ENCODE measurements at regions not wholly inside any gene's neighbourhood (a gene's known extent, or its start where the extent isn't known, plus 50 kb on each side); places are given as distances from the start of the nearest gene placed in this dataset.

- 59 to 73% methylated on average over 7 of the region's 7 CpGs for WGBS, 2 donors
- TF ChIP-seq CTCF (IDR thresholded peaks at IDR 0.05; ENCODE audit: control extremely low read depth, extremely low read depth) = no peak
- no peak overlapping the region for H3K9ac ChIP-seq (ENCODE audit: insufficient read depth in 1 of 2, low read length in 2 of 2)
- DNase-seq = peak in 1 of 3 donors; percentile 3
- ATAC-seq (ENCODE audit: insufficient read depth, low FRiP score) = no peak
- H3K27ac ChIP-seq (ENCODE audit: low read depth in 1 of 2, low read length in 1 of 2) = no peak overlapping the region
- no peaks in the 10 kb centered on the region for H3K4me1 ChIP-seq (ENCODE audit: control insufficient read depth in 5 of 5, insufficient read depth in 5 of 5, low read length in 5 of 5)
- no peaks in the 10 kb centered on the region for H3K27me3 ChIP-seq (ENCODE audit: control insufficient read depth in 3 of 3, insufficient read depth in 3 of 3, low read length in 2 of 3)
- no peaks in the 10 kb centered on the region for H3K36me3 ChIP-seq (ENCODE audit: control insufficient read depth in 4 of 4, insufficient read depth in 4 of 4, low read length in 4 of 4)
- H3K4me3 ChIP-seq = no peak overlapping the region
- peaks cover 0 to 5% (median 0%) of the 10 kb centered on the region in 4 donors for H3K9me3 ChIP-seq (ENCODE audit: control insufficient read depth in 4 of 4, insufficient read depth in 3 of 4, low read length in 3 of 4)
Measured at GRCh38 chr15:26157081-26157480, 294.0 kb upstream of the ATP10A start.

- no peak for TF ChIP-seq CTCF (IDR thresholded peaks at IDR 0.05; ENCODE audit: control extremely low read depth, extremely low read depth)
- WGBS, 2 donors = 66 to 76% methylated on average over 4 of the region's 4 CpGs
Measured at GRCh38 chr15:26156051-26156450, 292.9 kb upstream of the ATP10A start.

GRCh38 chr15:26148156-26148860 is 285.2 kb upstream of the ATP10A start:
- no peaks in the 10 kb centered on the region for H3K36me3 ChIP-seq (ENCODE audit: control insufficient read depth in 4 of 4, insufficient read depth in 4 of 4, low read length in 4 of 4)
- no peak overlapping the region for H3K27ac ChIP-seq (ENCODE audit: low read depth in 1 of 2, low read length in 1 of 2)
- no peak overlapping the region for H3K9ac ChIP-seq (ENCODE audit: insufficient read depth in 1 of 2, low read length in 2 of 2)
- H3K27me3 ChIP-seq (ENCODE audit: control insufficient read depth in 3 of 3, insufficient read depth in 3 of 3, low read length in 2 of 3) = no peaks in the 10 kb centered on the region
- DNase-seq (no peak), ATAC-seq (ENCODE audit: insufficient read depth, low FRiP score) (no peak)
- 84 to 88% methylated on average over 13 of the region's 13 CpGs for WGBS, 2 donors
- H3K9me3 ChIP-seq (ENCODE audit: control insufficient read depth in 4 of 4, insufficient read depth in 3 of 4, low read length in 3 of 4) = no peaks in the 10 kb centered on the region
- H3K4me3 ChIP-seq = no peak overlapping the region
- H3K4me1 ChIP-seq (ENCODE audit: control insufficient read depth in 5 of 5, insufficient read depth in 5 of 5, low read length in 5 of 5) = no peaks in the 10 kb centered on the region
- TF ChIP-seq CTCF (IDR thresholded peaks at IDR 0.05; ENCODE audit: control extremely low read depth, extremely low read depth) = no peak

More at GRCh38 chr15:26156051-26156450, 292.9 kb upstream of the ATP10A start:
- no peak for DNase-seq
- Histone ChIP-seq H3K4me1 (ENCODE audit: control insufficient read depth in 5 of 5, insufficient read depth in 5 of 5, low read length in 5 of 5) (no peaks in the 10 kb centered on the region), H3K9ac (ENCODE audit: insufficient read depth in 1 of 2, low read length in 2 of 2) (no peak overlapping the region), H3K9me3 (ENCODE audit: control insufficient read depth in 4 of 4, insufficient read depth in 3 of 4, low read length in 3 of 4) (peaks cover 0 to 5% (median 0%) of the 10 kb centered on the region in 4 donors), H3K27me3 (ENCODE audit: control insufficient read depth in 3 of 3, insufficient read depth in 3 of 3, low read length in 2 of 3) (no peaks in the 10 kb centered on the region), H3K27ac (ENCODE audit: low read depth in 1 of 2, low read length in 1 of 2) (no peak overlapping the region), H3K36me3 (ENCODE audit: control insufficient read depth in 4 of 4, insufficient read depth in 4 of 4, low read length in 4 of 4) (no peaks in the 10 kb centered on the region), H3K4me3 (no peak overlapping the region)
- no peak for ATAC-seq (ENCODE audit: insufficient read depth, low FRiP score)

- ATAC-seq (ENCODE audit: insufficient read depth, low FRiP score) (no peak), DNase-seq (no peak)
- 58 to 66% methylated on average over 4 of the region's 4 CpGs for WGBS, 2 donors
- Histone ChIP-seq H3K36me3 (ENCODE audit: control insufficient read depth in 4 of 4, insufficient read depth in 4 of 4, low read length in 4 of 4) (no peaks in the 10 kb centered on the region), H3K9ac (ENCODE audit: insufficient read depth in 1 of 2, low read length in 2 of 2) (no peak overlapping the region), H3K27ac (ENCODE audit: low read depth in 1 of 2, low read length in 1 of 2) (no peak overlapping the region), H3K4me1 (ENCODE audit: control insufficient read depth in 5 of 5, insufficient read depth in 5 of 5, low read length in 5 of 5) (no peaks in the 10 kb centered on the region), H3K4me3 (no peak overlapping the region), H3K9me3 (ENCODE audit: control insufficient read depth in 4 of 4, insufficient read depth in 3 of 4, low read length in 3 of 4) (no peaks in the 10 kb centered on the region), H3K27me3 (ENCODE audit: control insufficient read depth in 3 of 3, insufficient read depth in 3 of 3, low read length in 2 of 3) (no peaks in the 10 kb centered on the region)
- no peak for TF ChIP-seq CTCF (IDR thresholded peaks at IDR 0.05; ENCODE audit: control extremely low read depth, extremely low read depth)
Measured at GRCh38 chr15:26146202-26146601, 283.1 kb upstream of the ATP10A start.

Data from lung (tissue), 11 donors.